GM23338 (cell line): ENCODE measurements at regions not wholly inside any gene's neighbourhood (a gene's known extent, or its start where the extent isn't known, plus 50 kb on each side); places are given as distances from the start of the nearest gene placed in this dataset.

ENCODE experiments used
- ATAC-seq: fragments of 200-7000 bp; cut with Tn5 transposase; 3 replicates; pipeline ENCODE4 v1.9.1; 2020
- DNase-seq: peaks from one replicate; pipeline ENCODE4 v3.0.0-alpha.2; 2015; ENCODE audit warnings: low spot score
- H2AFZ ChIP-seq: fragments of 200-600 bp; sonication (generic); 2 replicates; pipeline ENCODE4 v1.8.0; 2016; ENCODE audit warnings: antibody characterized with exemption, mild to moderate bottlenecking, moderate library complexity
- H3F3A ChIP-seq: fragments of 200-600 bp; sonication (generic); replicated peaks from 2 replicates; pipeline ENCODE4 v1.8.0; 2017; ENCODE audit warnings: antibody characterized with exemption, mixed run types, low read depth
- H3K27ac ChIP-seq: fragments of 200-600 bp; sonication (generic); 2 replicates; pipeline ENCODE4 v1.6.1; 2016; ENCODE audit warnings: low read depth
- H3K27me3 ChIP-seq: fragments of 200-600 bp; sonication (generic); 2 replicates; pipeline ENCODE4 v1.8.0; 2016; ENCODE audit warnings: mild to moderate bottlenecking, mixed run types, moderate library complexity; ENCODE audit not compliant: insufficient read depth
- H3K36me3 ChIP-seq: fragments of 200-600 bp; sonication (generic); 2 replicates; pipeline ENCODE4 v1.8.0; 2016; ENCODE audit warnings: mild to moderate bottlenecking; ENCODE audit not compliant: insufficient read depth
- H3K4me1 ChIP-seq: fragments of 200-600 bp; sonication (generic); 2 replicates; pipeline ENCODE4 v1.8.0; 2016; ENCODE audit warnings: mild to moderate bottlenecking, moderate library complexity; ENCODE audit not compliant: insufficient read depth
- H3K4me2 ChIP-seq: fragments of 200-600 bp; sonication (generic); 2 replicates; pipeline ENCODE4 v1.7.1; 2017; ENCODE audit warnings: mixed run types
- H3K4me3 ChIP-seq: fragments of 200-600 bp; sonication (generic); 2 replicates; pipeline ENCODE4 v1.6.1; 2016; ENCODE audit warnings: mixed run types
- H3K79me2 ChIP-seq: fragments of 200-600 bp; sonication (generic); replicated peaks from 2 replicates; pipeline ENCODE4 v1.8.0; 2017; ENCODE audit warnings: mild to moderate bottlenecking; ENCODE audit not compliant: insufficient read depth
- H3K9me2 ChIP-seq: fragments of 200-600 bp; sonication (generic); 2 replicates; pipeline ENCODE4 v1.8.0; 2017; ENCODE audit not compliant: insufficient read depth
- H4K20me1 ChIP-seq: fragments of 200-600 bp; sonication (generic); replicated peaks from 2 replicates; pipeline ENCODE4 v1.8.0; 2017; ENCODE audit warnings: mild to moderate bottlenecking; ENCODE audit not compliant: insufficient read depth
- H3K27ac Mint-ChIP-seq: 2 replicates; pipeline ENCODE4 v1.8.0; 2020; ENCODE audit warnings: inconsistent platforms, mild to moderate bottlenecking, moderate library complexity, mixed read lengths
- H3K27me3 Mint-ChIP-seq: 3 replicates; pipeline ENCODE4 v1.8.0; 2022; ENCODE audit warnings: low read depth, mild to moderate bottlenecking, moderate library complexity, mixed read lengths, inconsistent platforms; ENCODE audit not compliant: insufficient read depth, poor library complexity
- H3K36me3 Mint-ChIP-seq: 3 replicates; pipeline ENCODE4 v1.8.0; 2021; ENCODE audit warnings: low read depth, mild to moderate bottlenecking, inconsistent platforms, moderate library complexity, mixed read lengths
- H3K4me1 Mint-ChIP-seq: 3 replicates; pipeline ENCODE4 v1.8.0; 2020; ENCODE audit warnings: mild to moderate bottlenecking, inconsistent platforms, mixed read lengths
- H3K4me3 Mint-ChIP-seq: 3 replicates; pipeline ENCODE4 v1.8.0; 2021; ENCODE audit warnings: moderate library complexity, mild to moderate bottlenecking, inconsistent platforms, mixed read lengths
- H3K9me3 Mint-ChIP-seq: 3 replicates; pipeline ENCODE4 v1.8.0; 2020; ENCODE audit warnings: moderate library complexity, mild to moderate bottlenecking, inconsistent platforms, mixed read lengths
- CREB1 ChIP-seq: fragments of 250-450 bp; sonication (Bioruptor Pico); IDR thresholded peaks from 2 replicates; pipeline ENCODE4 v1.5.0; 2020; ENCODE audit warnings: low read depth, mild to moderate bottlenecking, moderate library complexity
- ETS1 ChIP-seq: IDR thresholded peaks from 2 replicates; pipeline ENCODE4 v1.6.1; 2016; ENCODE audit warnings: antibody characterized with exemption
- EZH2 ChIP-seq: fragments of 200-600 bp; sonication (generic); IDR thresholded peaks from one replicate; pipeline ENCODE4 v1.8.0; 2017; ENCODE audit warnings: antibody characterized with exemption, mild to moderate bottlenecking, low read depth; ENCODE audit not compliant: unreplicated experiment
- EZH2phosphoT487 ChIP-seq: fragments of 200-600 bp; sonication (generic); IDR thresholded peaks from one replicate; pipeline ENCODE4 v1.8.1; 2018; ENCODE audit warnings: antibody characterized with exemption; ENCODE audit not compliant: unreplicated experiment
- NANOG ChIP-seq: IDR thresholded peaks from 2 replicates; pipeline ENCODE4 v1.6.1; 2016; ENCODE audit warnings: antibody characterized with exemption, borderline replicate concordance
- POLR2AphosphoS5 ChIP-seq: IDR thresholded peaks from 2 replicates; pipeline ENCODE4 v1.6.1; 2016; ENCODE audit warnings: antibody characterized with exemption, low read depth
- STAT1 ChIP-seq: IDR thresholded peaks from one replicate; pipeline ENCODE4 v1.6.1; 2016; ENCODE audit warnings: antibody characterized with exemption; ENCODE audit not compliant: unreplicated experiment
- ZNF114 ChIP-seq: fragments of 250-450 bp; sonication (Bioruptor Pico); IDR thresholded peaks from 2 replicates; pipeline ENCODE4 v1.5.0; 2020; ENCODE audit warnings: mild to moderate bottlenecking, moderate library complexity
- ZNF462 ChIP-seq: fragments of 250-450 bp; sonication (Bioruptor Pico); IDR thresholded peaks from 2 replicates; pipeline ENCODE4 v1.5.0; 2020; ENCODE audit warnings: mild to moderate bottlenecking, moderate library complexity

- Histone ChIP-seq H3K9me2 (no peaks in the 10 kb centered on the region), H3K27ac (no peak overlapping the region), H3F3A (no peaks in the 10 kb centered on the region), H3K27me3 (no peaks in the 10 kb centered on the region), H3K4me3 (no peak overlapping the region), H3K79me2 (no peaks in the 10 kb centered on the region), H2AFZ (no peak overlapping the region), H3K4me1 (no peaks in the 10 kb centered on the region), H3K36me3 (no peaks in the 10 kb centered on the region), H3K4me2 (no peak overlapping the region), H4K20me1 (no peaks in the 10 kb centered on the region)
- DNase-seq: no peak
- H3K9me3 Mint-ChIP-seq: no peaks in the 10 kb centered on the region
- TF ChIP-seq EZH2phosphoT487 (no peak), ZNF114 (no peak), POLR2AphosphoS5 (no peak), ETS1 (no peak), CREB1 (CRISPR knock-in tag) (no peak), NANOG (no peak), STAT1 (no peak), ZNF462 (no peak), EZH2 (no peak)
- no peak for ATAC-seq
- H3K4me3 Mint-ChIP-seq: no peak overlapping the region
- no peak overlapping the region for H3K27ac Mint-ChIP-seq
- H3K27me3 Mint-ChIP-seq: no peaks in the 10 kb centered on the region
- H3K4me1 Mint-ChIP-seq: no peaks in the 10 kb centered on the region
- H3K36me3 Mint-ChIP-seq: no peaks in the 10 kb centered on the region
These were observed 78.0 kb upstream of the GATA6 start for GRCh38 chr18:22091341-22091740.
